ENCODE measurements at regions not wholly inside any gene's neighbourhood (a gene's known extent, or its start where the extent isn't known, plus 50 kb on each side); places are given as distances from the start of the nearest gene placed in this dataset.

DNA sequence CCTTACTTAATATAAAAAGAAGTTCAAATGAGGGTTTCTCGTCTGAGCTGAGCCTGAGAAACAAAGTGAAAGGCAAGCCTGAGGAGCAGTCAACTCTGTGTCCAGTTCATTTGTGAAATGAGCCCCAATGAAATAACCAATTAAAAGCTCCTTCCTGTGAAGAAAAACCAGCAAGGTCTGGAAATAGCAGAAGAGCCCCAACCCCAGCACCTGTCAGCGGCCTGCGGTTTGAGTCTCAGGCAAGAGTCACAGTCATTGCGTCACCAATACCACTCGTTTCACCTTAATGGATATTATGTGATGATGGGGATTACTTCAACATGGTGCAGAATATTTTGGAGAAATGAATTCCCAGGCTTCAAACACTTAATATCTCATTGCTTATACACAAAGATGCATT is 211.3 kb upstream of the DPP6 start:
- no peak for DNase-seq (ENCODE audit: low spot score)

- no peak for DNase-seq (ENCODE audit: low spot score)
These were observed 204.4 kb upstream of the DPP6 start for GRCh38 chr7:153847828-153848227.

GRCh38 chr7:153852261-153852660 is 199.9 kb upstream of the DPP6 start:
- no peak for DNase-seq (ENCODE audit: low spot score)

GRCh38 chr7:153858355-153858754 is 193.8 kb upstream of the DPP6 start:
- no peak for DNase-seq (ENCODE audit: low spot score)

DNA sequence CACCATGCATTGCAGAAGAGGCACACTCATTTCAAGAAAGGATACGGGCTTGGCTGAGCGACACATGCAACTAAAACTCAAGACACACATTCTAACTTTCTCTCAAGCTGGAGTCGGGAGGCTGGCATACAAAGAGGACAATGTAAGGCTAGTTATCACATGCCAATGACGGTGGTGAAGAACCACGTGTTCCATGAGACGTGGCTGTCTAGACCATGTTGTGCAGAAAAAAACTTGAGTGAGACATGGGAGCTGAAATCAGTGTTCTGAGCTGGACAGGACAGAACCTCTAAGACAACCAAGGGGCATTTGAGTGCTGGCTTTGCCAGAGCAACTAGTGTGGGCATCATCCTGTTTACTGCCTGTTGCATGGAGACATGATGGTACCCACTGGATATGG is 193.0 kb upstream of the DPP6 start:
- DNase-seq (ENCODE audit: low spot score): no peak

DNA sequence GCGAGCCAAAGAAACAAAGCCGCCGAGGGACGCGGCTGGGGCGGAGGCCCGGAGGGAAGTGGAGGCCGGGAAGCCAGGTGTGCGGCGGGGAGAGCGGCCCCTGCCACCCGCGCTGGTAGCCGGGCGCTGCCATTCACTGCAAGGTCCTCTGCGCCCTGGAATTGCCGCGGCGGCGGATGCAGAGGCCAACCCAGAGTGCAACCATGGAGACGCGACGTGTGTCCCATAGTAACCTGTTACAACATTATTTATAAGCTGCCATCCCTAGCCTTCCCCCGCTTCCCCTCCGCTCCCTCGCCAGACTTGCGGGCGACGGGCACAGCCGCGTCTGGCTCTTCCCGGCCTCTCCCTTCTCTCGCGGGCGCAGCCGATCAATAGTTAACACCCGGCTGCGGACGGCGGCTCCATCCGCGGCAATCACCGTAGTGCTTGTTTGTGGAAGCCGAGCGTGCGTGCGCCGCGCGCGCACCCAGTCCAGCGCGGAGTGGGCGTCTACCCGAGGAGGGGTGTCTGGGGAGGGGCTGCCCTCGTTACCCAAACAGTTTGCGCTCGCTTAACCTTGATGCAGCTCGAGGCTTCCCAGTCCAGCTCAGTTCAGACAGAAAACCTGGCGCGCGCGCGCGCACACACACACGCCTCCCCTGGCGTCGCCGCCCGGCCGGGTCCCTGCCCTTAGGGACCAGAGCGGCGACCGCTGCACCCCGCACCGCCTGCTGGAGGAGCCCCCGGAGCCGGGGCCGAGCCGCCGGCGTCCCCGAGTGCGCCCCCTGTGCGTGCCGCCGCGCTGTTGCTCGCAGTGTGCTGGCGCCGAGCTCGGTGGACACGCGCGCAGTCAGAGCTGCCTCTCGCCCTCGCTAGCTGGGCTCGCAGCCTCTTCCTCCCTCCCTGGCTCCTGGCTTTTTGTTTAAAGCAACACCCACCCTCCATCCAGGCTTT is 165.4 kb upstream of the DPP6 start:
- no peak for DNase-seq (ENCODE audit: low spot score)

DNA sequence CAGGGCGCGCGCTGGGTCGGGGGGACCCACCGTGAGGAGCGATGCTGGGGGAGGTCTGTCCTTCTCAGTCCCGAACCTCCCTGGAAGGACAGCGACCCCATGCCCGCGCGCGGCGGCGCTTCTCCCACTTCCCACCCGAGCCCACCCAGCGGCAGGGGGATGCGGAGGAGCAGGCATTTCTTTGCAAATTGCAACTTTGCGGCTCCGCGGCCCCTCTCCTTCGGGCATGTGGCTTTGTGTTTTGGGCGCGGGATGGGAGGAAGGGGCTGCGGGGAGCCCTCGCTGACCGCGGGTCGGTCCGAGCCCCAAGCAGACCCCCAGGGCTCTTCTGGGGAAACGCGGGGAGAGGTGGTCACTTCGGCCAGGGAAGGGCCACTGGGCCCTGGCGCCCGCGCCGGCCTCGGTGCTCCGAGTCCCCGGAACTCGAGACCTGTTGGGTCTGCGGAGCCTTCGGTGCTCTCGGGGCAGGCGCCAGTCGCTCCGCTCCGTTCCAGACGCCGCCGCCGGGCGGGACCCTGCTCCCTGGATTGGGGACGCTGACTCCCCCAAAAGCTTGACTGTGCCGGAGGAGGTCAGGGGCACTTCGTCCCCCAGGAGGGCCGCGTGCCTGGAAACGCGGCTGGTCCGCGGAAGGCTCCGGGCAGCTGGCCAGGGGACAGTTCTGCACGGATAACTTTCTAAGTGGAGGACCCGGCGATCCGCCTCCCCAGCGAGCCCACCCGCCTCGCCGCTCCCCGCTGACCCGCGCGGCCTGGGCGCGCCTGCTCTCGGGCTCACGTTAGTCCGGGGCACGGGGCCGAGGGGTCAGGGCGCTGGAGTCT is 164.2 kb upstream of the DPP6 start:
- no peak for DNase-seq (ENCODE audit: low spot score)

DNA sequence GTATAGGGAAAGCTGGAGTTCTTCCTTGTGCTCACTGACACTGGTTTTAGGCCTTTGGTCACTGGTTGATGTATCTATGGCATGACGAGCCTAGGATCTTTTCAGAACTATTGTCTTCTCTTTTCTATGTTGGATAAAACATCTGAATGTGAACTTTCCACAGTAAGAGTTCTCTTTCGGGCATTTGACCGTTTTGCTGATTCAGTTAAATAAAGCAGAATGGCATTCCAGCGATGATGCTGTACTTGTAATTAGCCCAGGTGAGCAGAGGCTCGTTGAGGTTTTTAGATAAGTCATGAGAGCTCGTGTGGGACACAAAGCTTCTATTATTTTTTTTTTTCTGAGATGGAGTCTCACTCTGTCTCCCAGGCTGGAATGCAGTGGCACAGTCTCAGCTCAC is 160.2 kb upstream of the DPP6 start:
- no peak for DNase-seq (ENCODE audit: low spot score)

GRCh38 chr7:153902862-153903261 is 149.3 kb upstream of the DPP6 start:
- DNase-seq (ENCODE audit: low spot score): no peak

- no peak for DNase-seq (ENCODE audit: low spot score)
These were observed 140.0 kb upstream of the DPP6 start for GRCh38 chr7:153912211-153912610.

DNA sequence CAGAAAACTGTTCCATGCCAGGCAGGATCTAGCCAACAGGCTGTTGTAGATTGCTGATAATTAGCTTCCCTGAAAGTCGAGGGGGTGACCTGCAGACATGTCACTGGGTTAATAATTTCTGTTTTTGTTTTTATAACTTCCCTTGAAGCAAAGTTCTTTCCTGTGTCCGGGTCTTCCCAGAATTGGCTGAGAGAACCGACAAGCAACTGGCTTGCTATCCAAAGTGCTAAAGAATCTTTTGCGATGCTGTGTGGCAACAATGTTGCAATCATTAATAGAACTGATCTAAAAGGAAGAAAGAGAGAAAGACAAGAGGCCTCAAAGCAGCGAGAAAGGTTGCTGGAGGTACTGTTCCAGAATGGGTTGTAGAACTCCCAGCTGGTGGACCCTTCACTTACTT is 132.1 kb upstream of the DPP6 start:
- no peak for DNase-seq (ENCODE audit: low spot score)

GRCh38 chr7:153920897-153921296 is 131.3 kb upstream of the DPP6 start:
- DNase-seq (ENCODE audit: low spot score): no peak

- no peak for DNase-seq (ENCODE audit: low spot score)
These were observed 130.8 kb upstream of the DPP6 start for GRCh38 chr7:153921408-153921807.

DNA sequence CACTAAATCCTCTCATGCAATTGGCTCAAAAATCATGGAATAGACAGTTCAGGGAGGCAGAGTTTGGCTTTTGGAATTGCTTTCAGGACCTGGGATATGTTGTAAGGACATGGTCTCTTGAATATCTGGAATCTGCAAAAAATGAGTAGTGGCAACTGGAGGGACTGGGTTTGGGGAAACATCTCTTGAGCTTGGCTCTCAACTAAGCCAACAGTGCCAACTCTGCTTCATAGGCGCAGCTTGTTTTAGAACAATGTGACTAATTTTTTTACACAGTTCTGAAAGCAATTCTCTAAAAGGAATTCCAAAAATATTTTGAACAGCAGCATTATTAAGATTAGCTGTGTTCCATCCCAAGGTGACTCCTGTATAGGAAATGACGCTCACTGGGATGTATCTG is 121.5 kb upstream of the DPP6 start:
- no peak for DNase-seq (ENCODE audit: low spot score)

- no peak for DNase-seq (ENCODE audit: low spot score)
These were observed 118.2 kb upstream of the DPP6 start for GRCh38 chr7:153934048-153934447.

- DNase-seq (ENCODE audit: low spot score): no peak
These were observed 117.6 kb upstream of the DPP6 start for GRCh38 chr7:153934629-153935028.

DNA sequence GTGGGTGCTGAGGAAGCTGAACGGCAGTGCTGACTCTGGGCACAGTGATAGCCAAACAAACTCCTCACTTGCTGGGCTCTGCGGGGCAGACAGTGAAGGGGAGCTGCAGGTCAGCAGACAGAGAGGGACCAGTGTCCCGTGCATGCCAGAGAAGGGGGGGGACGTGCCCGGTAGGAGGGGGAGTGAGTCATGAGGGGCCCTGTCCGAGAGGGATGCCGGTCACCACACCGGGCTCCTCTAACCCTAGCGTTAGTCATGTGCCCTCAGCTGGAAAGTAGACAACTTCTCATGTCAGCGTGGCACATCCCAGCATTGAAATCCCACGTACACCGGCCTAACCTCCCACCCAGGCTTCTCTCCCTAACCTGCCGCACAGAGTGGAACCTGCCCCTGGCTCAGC is 117.1 kb upstream of the DPP6 start:
- DNase-seq (ENCODE audit: low spot score): no peak

DNA sequence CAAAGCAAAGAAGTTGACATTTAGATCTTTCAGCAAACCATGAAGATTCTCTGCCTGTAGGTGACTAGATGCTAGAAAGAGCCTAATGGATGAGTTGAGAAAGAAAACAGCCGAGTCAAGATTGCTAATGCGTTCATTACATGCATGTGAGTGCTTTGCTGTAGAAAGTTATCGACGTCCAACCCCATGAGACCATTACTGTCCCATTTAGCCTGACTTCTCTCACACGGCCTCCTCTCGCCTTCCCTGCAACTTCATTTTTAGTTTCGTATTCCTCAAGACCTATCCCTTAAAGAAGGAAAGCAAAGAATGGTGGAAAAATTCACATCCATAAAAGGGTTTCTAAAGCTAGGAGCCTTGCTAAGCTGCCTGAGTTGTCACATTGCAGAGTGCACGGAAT is 113.7 kb upstream of the DPP6 start:
- no peak for DNase-seq (ENCODE audit: low spot score)

DNA sequence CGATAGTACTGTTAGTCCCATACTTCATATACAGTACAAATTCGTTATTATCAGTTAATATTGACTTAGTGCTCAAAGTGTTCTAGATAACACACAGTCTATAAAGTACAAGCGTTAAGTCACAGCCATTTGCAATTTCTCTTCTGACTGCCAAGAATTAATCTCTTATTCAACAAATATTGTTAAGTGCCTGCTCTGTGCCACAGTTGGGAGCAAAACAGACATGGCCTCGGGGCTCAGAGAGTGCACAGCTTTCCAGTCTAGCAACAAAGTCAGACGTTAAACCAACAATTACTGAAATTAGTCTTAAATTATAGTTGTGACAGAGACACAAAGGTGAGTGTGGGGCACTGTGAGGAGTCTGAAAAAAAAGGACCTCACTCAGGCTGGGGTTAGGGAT is 113.0 kb upstream of the DPP6 start:
- no peak for DNase-seq (ENCODE audit: low spot score)

DNA sequence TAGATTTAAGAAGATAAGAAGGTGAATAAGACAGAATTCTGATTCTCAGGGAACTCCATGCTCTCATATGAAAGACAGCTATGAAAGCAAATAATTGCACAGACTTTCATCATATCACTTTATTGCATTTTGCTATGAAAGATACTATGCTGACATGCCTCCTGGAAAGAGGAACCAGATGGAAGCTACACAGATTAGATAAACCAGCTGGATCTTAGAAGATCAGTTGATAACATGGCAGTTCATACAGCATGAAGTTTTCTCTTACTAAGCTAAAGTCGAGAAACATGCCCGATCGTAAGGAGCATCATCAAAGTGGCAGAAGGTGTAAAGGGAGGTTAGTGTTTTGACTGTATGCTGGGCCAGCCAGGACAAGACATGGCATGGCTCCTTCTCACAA is 112.5 kb upstream of the DPP6 start:
- DNase-seq (ENCODE audit: low spot score): no peak

DNA sequence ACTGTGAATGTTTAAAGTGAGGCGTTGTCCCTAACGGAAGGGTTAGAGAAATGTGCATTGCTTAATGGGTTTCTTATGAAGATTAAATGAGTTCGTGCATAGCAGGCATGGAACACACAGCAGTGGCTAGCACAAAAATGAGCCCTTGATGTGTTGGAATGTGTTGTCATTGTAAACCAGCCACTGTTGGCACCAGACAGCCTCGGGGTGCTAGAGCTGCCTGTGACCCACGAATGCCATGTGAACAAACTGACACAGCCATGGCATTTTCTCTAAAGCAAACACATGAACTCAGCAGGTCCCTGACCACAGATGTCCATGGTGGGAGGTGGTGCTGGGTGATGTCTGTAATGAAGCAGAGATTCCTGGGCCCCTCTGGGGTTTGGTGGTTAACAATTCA is 111.1 kb upstream of the DPP6 start:
- DNase-seq (ENCODE audit: low spot score): no peak

DNA sequence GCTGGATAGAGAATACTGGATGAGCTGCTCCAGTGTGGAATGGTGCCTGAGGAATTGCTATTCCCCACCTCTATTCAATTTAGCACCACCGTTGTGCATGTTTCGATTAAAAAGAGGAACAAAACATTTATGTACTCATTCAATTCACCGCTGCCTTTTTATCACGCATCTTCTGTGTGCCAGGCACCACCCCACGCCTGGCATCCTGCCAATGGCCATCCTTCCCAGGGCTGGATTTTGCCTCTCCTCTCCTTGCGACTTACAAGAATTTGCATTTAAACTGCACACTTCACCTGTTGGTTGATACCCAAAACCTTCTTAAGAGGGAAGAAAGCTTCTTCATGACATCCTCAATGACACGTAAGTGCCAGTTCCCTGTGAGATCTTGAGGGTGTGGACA is 110.2 kb upstream of the DPP6 start:
- DNase-seq (ENCODE audit: low spot score): no peak

GRCh38 chr7:153943457-153943856 is 108.7 kb upstream of the DPP6 start:
- no peak for DNase-seq (ENCODE audit: low spot score)
